ENCODE measurements at regions not wholly inside any gene's neighbourhood (a gene's known extent, or its start where the extent isn't known, plus 50 kb on each side); places are given as distances from the start of the nearest gene placed in this dataset.

DNA sequence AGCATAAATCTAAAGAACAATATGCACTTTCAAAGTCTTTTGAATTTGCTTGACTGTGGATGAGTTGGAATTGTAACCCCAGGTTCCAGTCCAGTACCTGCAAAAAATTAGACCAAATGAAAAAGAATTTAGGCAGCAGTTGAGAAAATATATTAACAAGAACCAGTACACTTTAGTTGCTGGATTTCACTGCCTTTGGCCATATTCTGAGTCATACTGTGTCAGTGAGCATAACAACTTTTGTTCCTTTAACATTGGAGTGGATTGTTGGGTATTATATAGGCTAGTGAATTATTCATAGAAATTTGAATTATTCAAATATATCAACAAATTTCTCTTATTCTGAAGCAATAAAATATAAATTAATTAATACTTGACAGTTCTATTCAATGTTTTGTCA, 101.5 kb upstream of the SMAD1 start (continued):
- TF ChIP-seq PATZ1 (CRISPR knock-in tag; IDR thresholded peaks at IDR 0.05; ENCODE audit: borderline replicate concordance) = no peak

DNA sequence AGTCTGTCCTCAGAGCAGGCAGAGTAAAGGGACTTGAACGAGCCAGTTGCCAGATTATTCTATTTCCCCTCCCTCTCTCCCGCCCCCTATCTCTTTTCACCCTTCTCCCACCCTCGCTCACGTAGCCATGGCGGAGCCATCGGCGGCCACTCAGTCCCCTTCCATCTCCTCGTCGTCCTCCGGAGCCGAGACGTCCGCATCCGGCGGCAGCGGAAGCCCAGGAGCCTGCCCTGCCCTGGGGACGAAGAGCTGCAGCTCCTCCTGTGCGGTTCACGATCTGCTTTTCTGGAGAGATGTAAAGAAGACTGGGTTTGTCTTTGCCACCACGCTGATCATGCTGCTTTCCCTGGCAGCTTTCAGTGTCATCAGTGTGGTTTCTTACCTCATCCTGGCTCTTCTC, 106.2 kb upstream of the SMAD1 start:
- ATAC-seq = peak; percentile 50; the same call in 2 of the 3 replicates

GRCh38 chr4:145352438-145353145, 129.1 kb upstream of the SMAD1 start:
- TF ChIP-seq ZFP3 (CRISPR knock-in tag; IDR thresholded peaks at IDR 0.05) (no peak), TOX (CRISPR knock-in tag; IDR thresholded peaks at IDR 0.05; ENCODE audit: borderline replicate concordance) (no peak), ZFP30 (CRISPR knock-in tag; IDR thresholded peaks at IDR 0.05) (no peak), ISL1 (CRISPR knock-in tag; IDR thresholded peaks at IDR 0.05) (no peak), ESRRG (CRISPR knock-in tag; IDR thresholded peaks at IDR 0.05) (no peak), ARNTL (CRISPR knock-in tag; IDR thresholded peaks at IDR 0.05; ENCODE audit: borderline replicate concordance, low read depth) (no peak), SNAI2 (CRISPR knock-in tag; IDR thresholded peaks at IDR 0.05) (no peak), ZC3H10 (CRISPR knock-in tag; IDR thresholded peaks at IDR 0.05) (no peak), BACH2 (CRISPR knock-in tag; IDR thresholded peaks at IDR 0.05; ENCODE audit: borderline replicate concordance) (no peak), TCF4 (CRISPR knock-in tag; IDR thresholded peaks at IDR 0.05; ENCODE audit: borderline replicate concordance) (no peak), ZNF70 (CRISPR knock-in tag; IDR thresholded peaks at IDR 0.05) (no peak), ZNF565 (CRISPR knock-in tag; conservative IDR thresholded peaks at IDR 0.05; ENCODE audit: low read depth) (no peak), GLIS3 (CRISPR knock-in tag; IDR thresholded peaks at IDR 0.05) (no peak), PATZ1 (CRISPR knock-in tag; IDR thresholded peaks at IDR 0.05; ENCODE audit: borderline replicate concordance) (no peak), PPARA (CRISPR knock-in tag; IDR thresholded peaks at IDR 0.05; ENCODE audit: borderline replicate concordance) (no peak), RARB (CRISPR knock-in tag; IDR thresholded peaks at IDR 0.05) (no peak)
- TF ChIP-seq, protein P1, sequence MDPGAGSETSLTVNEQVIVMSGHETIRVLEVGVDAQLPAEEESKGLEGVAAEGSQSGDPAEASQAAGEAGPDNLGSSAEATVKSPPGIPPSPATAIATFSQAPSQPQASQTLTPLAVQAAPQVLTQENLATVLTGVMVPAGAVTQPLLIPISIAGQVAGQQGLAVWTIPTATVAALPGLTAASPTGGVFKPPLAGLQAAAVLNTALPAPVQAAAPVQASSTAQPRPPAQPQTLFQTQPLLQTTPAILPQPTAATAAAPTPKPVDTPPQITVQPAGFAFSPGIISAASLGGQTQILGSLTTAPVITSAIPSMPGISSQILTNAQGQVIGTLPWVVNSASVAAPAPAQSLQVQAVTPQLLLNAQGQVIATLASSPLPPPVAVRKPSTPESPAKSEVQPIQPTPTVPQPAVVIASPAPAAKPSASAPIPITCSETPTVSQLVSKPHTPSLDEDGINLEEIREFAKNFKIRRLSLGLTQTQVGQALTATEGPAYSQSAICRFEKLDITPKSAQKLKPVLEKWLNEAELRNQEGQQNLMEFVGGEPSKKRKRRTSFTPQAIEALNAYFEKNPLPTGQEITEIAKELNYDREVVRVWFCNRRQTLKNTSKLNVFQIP (CRISPR knock-in tag; IDR thresholded peaks at IDR 0.05; ENCODE audit: borderline replicate concordance, low read depth) = no peak
- TF ChIP-seq, protein P2, sequence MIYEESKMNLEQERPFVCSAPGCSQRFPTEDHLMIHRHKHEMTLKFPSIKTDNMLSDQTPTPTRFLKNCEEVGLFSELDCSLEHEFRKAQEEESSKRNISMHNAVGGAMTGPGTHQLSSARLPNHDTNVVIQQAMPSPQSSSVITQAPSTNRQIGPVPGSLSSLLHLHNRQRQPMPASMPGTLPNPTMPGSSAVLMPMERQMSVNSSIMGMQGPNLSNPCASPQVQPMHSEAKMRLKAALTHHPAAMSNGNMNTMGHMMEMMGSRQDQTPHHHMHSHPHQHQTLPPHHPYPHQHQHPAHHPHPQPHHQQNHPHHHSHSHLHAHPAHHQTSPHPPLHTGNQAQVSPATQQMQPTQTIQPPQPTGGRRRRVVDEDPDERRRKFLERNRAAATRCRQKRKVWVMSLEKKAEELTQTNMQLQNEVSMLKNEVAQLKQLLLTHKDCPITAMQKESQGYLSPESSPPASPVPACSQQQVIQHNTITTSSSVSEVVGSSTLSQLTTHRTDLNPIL (CRISPR knock-in tag; IDR thresholded peaks at IDR 0.05; ENCODE audit: low read depth) = no peak
- no peak for ATAC-seq

More for the DNA sequence above, 106.2 kb upstream of the SMAD1 start:
- TF ChIP-seq PATZ1 (CRISPR knock-in tag; IDR thresholded peaks at IDR 0.05; ENCODE audit: borderline replicate concordance) (no peak), ISL1 (CRISPR knock-in tag; IDR thresholded peaks at IDR 0.05) (no peak), ESRRG (CRISPR knock-in tag; IDR thresholded peaks at IDR 0.05) (no peak), TOX (CRISPR knock-in tag; IDR thresholded peaks at IDR 0.05; ENCODE audit: borderline replicate concordance) (no peak)
- TF ChIP-seq, protein P1 (CRISPR knock-in tag; IDR thresholded peaks at IDR 0.05; ENCODE audit: borderline replicate concordance, low read depth) = no peak

Measured in SK-N-SH treated with all-trans-retinoic acid at 6 μM for 48 hours (cell line).